ENCODE measurements at regions not wholly inside any gene's neighbourhood (a gene's known extent, or its start where the extent isn't known, plus 50 kb on each side); places are given as distances from the start of the nearest gene placed in this dataset.

- Histone ChIP-seq H3K4me1 (ENCODE audit: insufficient read depth, low read length) (no peaks in the 10 kb centered on the region), H3K9me3 (ENCODE audit: insufficient read depth, low read depth, low read length) (no peaks in the 10 kb centered on the region), H3K9ac (ENCODE audit: low read depth, low read length) (no peak overlapping the region), H3K36me3 (ENCODE audit: insufficient read depth, low read depth, low read length) (no peaks in the 10 kb centered on the region), H3K4me3 (ENCODE audit: low read length) (no peak overlapping the region), H3K27ac (ENCODE audit: low read length) (no peak overlapping the region), H3K27me3 (ENCODE audit: insufficient read depth, low read length) (no peaks in the 10 kb centered on the region)
Observed at GRCh38 chr10:130561681-130562080, 425.5 kb downstream of the GLRX3 start.

- no peak overlapping the region for H3K9ac ChIP-seq (ENCODE audit: low read depth, low read length)
Observed at GRCh38 chr10:130567011-130567410, 430.8 kb downstream of the GLRX3 start.

GRCh38 chr10:130567436-130567835, 431.2 kb downstream of the GLRX3 start:
- Histone ChIP-seq H3K36me3 (ENCODE audit: insufficient read depth, low read depth, low read length) (no peaks in the 10 kb centered on the region), H3K9ac (ENCODE audit: low read depth, low read length) (no peak overlapping the region), H3K4me1 (ENCODE audit: insufficient read depth, low read length) (no peaks in the 10 kb centered on the region), H3K4me3 (ENCODE audit: low read length) (no peak overlapping the region), H3K9me3 (ENCODE audit: insufficient read depth, low read depth, low read length) (no peaks in the 10 kb centered on the region), H3K27ac (ENCODE audit: low read length) (no peak overlapping the region), H3K27me3 (ENCODE audit: insufficient read depth, low read length) (no peaks in the 10 kb centered on the region)

More at GRCh38 chr10:130567011-130567410, 430.8 kb downstream of the GLRX3 start:
- Histone ChIP-seq H3K36me3 (ENCODE audit: insufficient read depth, low read depth, low read length) (no peaks in the 10 kb centered on the region), H3K9me3 (ENCODE audit: insufficient read depth, low read depth, low read length) (no peaks in the 10 kb centered on the region), H3K4me3 (ENCODE audit: low read length) (no peak overlapping the region), H3K4me1 (ENCODE audit: insufficient read depth, low read length) (no peaks in the 10 kb centered on the region), H3K27ac (ENCODE audit: low read length) (no peak overlapping the region), H3K27me3 (ENCODE audit: insufficient read depth, low read length) (no peaks in the 10 kb centered on the region)

- no peak overlapping the region for H3K4me3 ChIP-seq (ENCODE audit: low read length)
- no peaks in the 10 kb centered on the region for H3K27me3 ChIP-seq (ENCODE audit: insufficient read depth, low read length)
- H3K9ac ChIP-seq (ENCODE audit: low read depth, low read length) = no peak overlapping the region
- no peaks in the 10 kb centered on the region for H3K9me3 ChIP-seq (ENCODE audit: insufficient read depth, low read depth, low read length)
- H3K36me3 ChIP-seq (ENCODE audit: insufficient read depth, low read depth, low read length) = no peaks in the 10 kb centered on the region
- no peaks in the 10 kb centered on the region for H3K4me1 ChIP-seq (ENCODE audit: insufficient read depth, low read length)
- H3K27ac ChIP-seq (ENCODE audit: low read length) = no peak overlapping the region
Observed at GRCh38 chr10:130568246-130568645, 432.1 kb downstream of the GLRX3 start.

GRCh38 chr10:130570074-130570473, 433.9 kb downstream of the GLRX3 start:
- no peak overlapping the region for H3K9ac ChIP-seq (ENCODE audit: low read depth, low read length)
- H3K4me1 ChIP-seq (ENCODE audit: insufficient read depth, low read length) = no peaks in the 10 kb centered on the region
- H3K36me3 ChIP-seq (ENCODE audit: insufficient read depth, low read depth, low read length) = no peaks in the 10 kb centered on the region
- H3K27ac ChIP-seq (ENCODE audit: low read length) = no peak overlapping the region
- no peaks in the 10 kb centered on the region for H3K27me3 ChIP-seq (ENCODE audit: insufficient read depth, low read length)
- no peak overlapping the region for H3K4me3 ChIP-seq (ENCODE audit: low read length)
- H3K9me3 ChIP-seq (ENCODE audit: insufficient read depth, low read depth, low read length) = no peaks in the 10 kb centered on the region

GRCh38 chr10:130571674-130572073, 435.5 kb downstream of the GLRX3 start:
- H3K27ac ChIP-seq (ENCODE audit: low read length) = no peak overlapping the region
- H3K9ac ChIP-seq (ENCODE audit: low read depth, low read length) = no peak overlapping the region
- H3K4me3 ChIP-seq (ENCODE audit: low read length) = no peak overlapping the region
- no peaks in the 10 kb centered on the region for H3K36me3 ChIP-seq (ENCODE audit: insufficient read depth, low read depth, low read length)
- no peaks in the 10 kb centered on the region for H3K27me3 ChIP-seq (ENCODE audit: insufficient read depth, low read length)
- H3K4me1 ChIP-seq (ENCODE audit: insufficient read depth, low read length) = no peaks in the 10 kb centered on the region
- no peaks in the 10 kb centered on the region for H3K9me3 ChIP-seq (ENCODE audit: insufficient read depth, low read depth, low read length)

- H3K9me3 ChIP-seq (ENCODE audit: insufficient read depth, low read depth, low read length) = no peaks in the 10 kb centered on the region
- no peak overlapping the region for H3K27ac ChIP-seq (ENCODE audit: low read length)
- no peaks in the 10 kb centered on the region for H3K4me1 ChIP-seq (ENCODE audit: insufficient read depth, low read length)
- no peaks in the 10 kb centered on the region for H3K27me3 ChIP-seq (ENCODE audit: insufficient read depth, low read length)
- H3K36me3 ChIP-seq (ENCODE audit: insufficient read depth, low read depth, low read length) = no peaks in the 10 kb centered on the region
- no peak overlapping the region for H3K4me3 ChIP-seq (ENCODE audit: low read length)
- H3K9ac ChIP-seq (ENCODE audit: low read depth, low read length) = no peak overlapping the region
Observed at GRCh38 chr10:130573446-130573845, 437.3 kb downstream of the GLRX3 start.

GRCh38 chr10:130575756-130576285, 439.6 kb downstream of the GLRX3 start:
- Histone ChIP-seq H3K27ac (ENCODE audit: low read length) (no peak overlapping the region), H3K4me1 (ENCODE audit: insufficient read depth, low read length) (peaks cover 4% of the 10 kb centered on the region; the same call in 1 of the 2 replicates), H3K9me3 (ENCODE audit: insufficient read depth, low read depth, low read length) (no peaks in the 10 kb centered on the region), H3K4me3 (ENCODE audit: low read length) (no peak overlapping the region), H3K36me3 (ENCODE audit: insufficient read depth, low read depth, low read length) (no peaks in the 10 kb centered on the region), H3K9ac (ENCODE audit: low read depth, low read length) (no peak overlapping the region), H3K27me3 (ENCODE audit: insufficient read depth, low read length) (no peaks in the 10 kb centered on the region)

- no peaks in the 10 kb centered on the region for H3K9me3 ChIP-seq (ENCODE audit: insufficient read depth, low read depth, low read length)
- H3K4me3 ChIP-seq (ENCODE audit: low read length) = no peak overlapping the region
- H3K9ac ChIP-seq (ENCODE audit: low read depth, low read length) = no peak overlapping the region
- no peak overlapping the region for H3K27ac ChIP-seq (ENCODE audit: low read length)
- no peaks in the 10 kb centered on the region for H3K27me3 ChIP-seq (ENCODE audit: insufficient read depth, low read length)
- H3K4me1 ChIP-seq (ENCODE audit: insufficient read depth, low read length) = peaks cover 4% of the 10 kb centered on the region; the same call in 1 of the 2 replicates
- H3K36me3 ChIP-seq (ENCODE audit: insufficient read depth, low read depth, low read length) = no peaks in the 10 kb centered on the region
Observed at GRCh38 chr10:130576427-130576826, 440.2 kb downstream of the GLRX3 start.

GRCh38 chr10:130577039-130577438, 440.8 kb downstream of the GLRX3 start:
- Histone ChIP-seq H3K27ac (ENCODE audit: low read length) (no peak overlapping the region), H3K9ac (ENCODE audit: low read depth, low read length) (no peak overlapping the region), H3K4me3 (ENCODE audit: low read length) (no peak overlapping the region), H3K9me3 (ENCODE audit: insufficient read depth, low read depth, low read length) (no peaks in the 10 kb centered on the region), H3K27me3 (ENCODE audit: insufficient read depth, low read length) (no peaks in the 10 kb centered on the region), H3K36me3 (ENCODE audit: insufficient read depth, low read depth, low read length) (no peaks in the 10 kb centered on the region), H3K4me1 (ENCODE audit: insufficient read depth, low read length) (peaks cover 4% of the 10 kb centered on the region; the same call in 1 of the 2 replicates)

- no peaks in the 10 kb centered on the region for H3K27me3 ChIP-seq (ENCODE audit: insufficient read depth, low read length)
- H3K9ac ChIP-seq (ENCODE audit: low read depth, low read length) = no peak overlapping the region
- no peaks in the 10 kb centered on the region for H3K36me3 ChIP-seq (ENCODE audit: insufficient read depth, low read depth, low read length)
- no peaks in the 10 kb centered on the region for H3K9me3 ChIP-seq (ENCODE audit: insufficient read depth, low read depth, low read length)
- H3K27ac ChIP-seq (ENCODE audit: low read length) = no peak overlapping the region
- H3K4me3 ChIP-seq (ENCODE audit: low read length) = no peak overlapping the region
- peaks cover 4% of the 10 kb centered on the region; the same call in 1 of the 2 replicates for H3K4me1 ChIP-seq (ENCODE audit: insufficient read depth, low read length)
Observed at GRCh38 chr10:130578532-130579289, 442.5 kb downstream of the GLRX3 start.

GRCh38 chr10:130579913-130580312, 443.7 kb downstream of the GLRX3 start:
- Histone ChIP-seq H3K4me3 (ENCODE audit: low read length) (no peak overlapping the region), H3K27me3 (ENCODE audit: insufficient read depth, low read length) (no peaks in the 10 kb centered on the region), H3K4me1 (ENCODE audit: insufficient read depth, low read length) (peaks cover 4% of the 10 kb centered on the region; the same call in 1 of the 2 replicates)

More at GRCh38 chr10:130579913-130580312, 443.7 kb downstream of the GLRX3 start:
- Histone ChIP-seq H3K36me3 (ENCODE audit: insufficient read depth, low read depth, low read length) (no peaks in the 10 kb centered on the region), H3K9me3 (ENCODE audit: insufficient read depth, low read depth, low read length) (no peaks in the 10 kb centered on the region), H3K27ac (ENCODE audit: low read length) (no peak overlapping the region), H3K9ac (ENCODE audit: low read depth, low read length) (no peak overlapping the region)
